Small intestine (tissue), 7 donors: ENCODE measurements at regions not wholly inside any gene's neighbourhood (a gene's known extent, or its start where the extent isn't known, plus 50 kb on each side); places are given as distances from the start of the nearest gene placed in this dataset.

Experiments
- DNase-seq, 2 donors: peaks; one replicate each; pipeline versions ENCODE4 v3.0.0 to v3.0.0-alpha.2; 2013
- FAIRE-seq: peaks from 2 replicates; lab custom pipeline; 2012; peaks lifted over from hg19 to GRCh38; lab: Jason Lieb, UNC
- H3K27ac ChIP-seq, 3 donors: one replicate each; pipeline ENCODE4 v1.5.1; 2013; ENCODE audit warnings: low read length in 2 of 3, mild to moderate bottlenecking in 2 of 3, control low read depth in 1 of 3, inconsistent platforms in 1 of 3, low read depth in 1 of 3, moderate library complexity in 1 of 3
- H3K27me3 ChIP-seq, 3 donors: one replicate each; pipeline ENCODE4 v1.6.1; 2013; ENCODE audit warnings: low read length in 3 of 3, inconsistent platforms in 1 of 3; ENCODE audit not compliant: control insufficient read depth in 3 of 3, insufficient read depth in 3 of 3
- H3K36me3 ChIP-seq, 3 donors: one replicate each; pipeline ENCODE4 v1.6.1; 2013; ENCODE audit warnings: low read length in 3 of 3, inconsistent platforms in 1 of 3, low read depth in 1 of 3, mild to moderate bottlenecking in 1 of 3, moderate library complexity in 1 of 3; ENCODE audit not compliant: control insufficient read depth in 3 of 3, insufficient read depth in 2 of 3
- H3K4me1 ChIP-seq, 3 donors: one replicate each; pipeline ENCODE4 v1.6.1; 2013; ENCODE audit warnings: low read length in 2 of 3, inconsistent platforms in 1 of 3, low read depth in 1 of 3, mild to moderate bottlenecking in 1 of 3, moderate library complexity in 1 of 3; ENCODE audit not compliant: control insufficient read depth in 3 of 3, insufficient read depth in 2 of 3
- H3K4me3 ChIP-seq, 3 donors: one replicate each; pipeline ENCODE4 v1.5.1; 2013; ENCODE audit warnings: low read length in 3 of 3, control low read depth in 1 of 3, inconsistent platforms in 1 of 3, low read depth in 1 of 3, mild to moderate bottlenecking in 1 of 3, moderate library complexity in 1 of 3
- H3K9me3 ChIP-seq, 2 donors: one replicate each; pipeline ENCODE4 v1.6.1; 2013; ENCODE audit warnings: low read depth in 1 of 2, low read length in 1 of 2; ENCODE audit not compliant: control insufficient read depth in 2 of 2, insufficient read depth in 1 of 2
- WGBS, 3 donors: extraction: QIAGEN DNeasy Blood & Tissue Kit; methylation state at CpG; one replicate each; pipeline ENCODE4 v1.1.7; 2013; 5-methylcytosine and 5-hydroxymethylcytosine counted together
- donor health status: healthy with polysubstance abuse.
- donor health status: control.
- donor health status: control.
- donor health status: Bipolar disorder and iron deficiency.
- donor health status: healthy.

- no peak for FAIRE-seq
- no peak for DNase-seq
- H3K36me3 ChIP-seq = no peaks in the 10 kb centered on the region
- no peak overlapping the region for H3K4me3 ChIP-seq
- no peak overlapping the region for H3K27ac ChIP-seq
- no peaks in the 10 kb centered on the region for H3K4me1 ChIP-seq
- WGBS, 3 donors = 72 to 92% (median 91%) methylated on average over 4 of the region's 4 CpGs
- no peaks in the 10 kb centered on the region for H3K9me3 ChIP-seq
- H3K27me3 ChIP-seq = no peaks in the 10 kb centered on the region
Observed at GRCh38 chrX:148337873-148338272, 162.5 kb upstream of the AFF2 start.

DNA sequence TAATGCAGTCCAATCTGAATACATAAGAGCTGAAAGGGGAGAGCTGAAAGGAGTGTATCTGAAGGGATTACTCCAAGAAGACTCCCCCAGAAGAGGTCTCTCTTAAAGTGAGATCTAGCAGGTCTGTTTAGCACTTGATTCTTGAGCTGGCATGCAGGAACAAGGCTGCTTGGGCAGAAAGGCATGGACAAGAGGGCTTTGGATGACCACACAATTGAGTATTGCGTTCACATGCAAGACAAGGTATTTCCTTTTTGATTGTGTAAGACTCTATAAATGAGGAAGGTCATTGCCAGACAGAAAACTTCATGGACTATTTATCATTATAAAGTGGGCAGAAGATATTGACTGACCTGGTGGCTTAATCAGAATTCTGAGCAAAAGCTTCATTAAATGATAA is 145.5 kb upstream of the AFF2 start:
- no peaks in the 10 kb centered on the region for H3K36me3 ChIP-seq
- no peaks in the 10 kb centered on the region for H3K9me3 ChIP-seq
- no peak for DNase-seq
- no peaks in the 10 kb centered on the region for H3K27me3 ChIP-seq
- no peak overlapping the region for H3K27ac ChIP-seq
- no peaks in the 10 kb centered on the region for H3K4me1 ChIP-seq
- FAIRE-seq = no peak
- WGBS, 3 donors = 64 to 74% (median 67%) methylated on average over 1 of the region's 1 CpG
- no peak overlapping the region for H3K4me3 ChIP-seq

- Histone ChIP-seq H3K27me3 (no peaks in the 10 kb centered on the region), H3K4me1 (peaks cover 0 to 3% (median 0%) of the 10 kb centered on the region in 3 donors), H3K27ac (no peak overlapping the region), H3K4me3 (no peak overlapping the region), H3K36me3 (no peaks in the 10 kb centered on the region), H3K9me3 (no peaks in the 10 kb centered on the region)
- DNase-seq (no peak), FAIRE-seq (no peak)
Observed at GRCh38 chrX:148361641-148362040, 138.8 kb upstream of the AFF2 start.

DNA sequence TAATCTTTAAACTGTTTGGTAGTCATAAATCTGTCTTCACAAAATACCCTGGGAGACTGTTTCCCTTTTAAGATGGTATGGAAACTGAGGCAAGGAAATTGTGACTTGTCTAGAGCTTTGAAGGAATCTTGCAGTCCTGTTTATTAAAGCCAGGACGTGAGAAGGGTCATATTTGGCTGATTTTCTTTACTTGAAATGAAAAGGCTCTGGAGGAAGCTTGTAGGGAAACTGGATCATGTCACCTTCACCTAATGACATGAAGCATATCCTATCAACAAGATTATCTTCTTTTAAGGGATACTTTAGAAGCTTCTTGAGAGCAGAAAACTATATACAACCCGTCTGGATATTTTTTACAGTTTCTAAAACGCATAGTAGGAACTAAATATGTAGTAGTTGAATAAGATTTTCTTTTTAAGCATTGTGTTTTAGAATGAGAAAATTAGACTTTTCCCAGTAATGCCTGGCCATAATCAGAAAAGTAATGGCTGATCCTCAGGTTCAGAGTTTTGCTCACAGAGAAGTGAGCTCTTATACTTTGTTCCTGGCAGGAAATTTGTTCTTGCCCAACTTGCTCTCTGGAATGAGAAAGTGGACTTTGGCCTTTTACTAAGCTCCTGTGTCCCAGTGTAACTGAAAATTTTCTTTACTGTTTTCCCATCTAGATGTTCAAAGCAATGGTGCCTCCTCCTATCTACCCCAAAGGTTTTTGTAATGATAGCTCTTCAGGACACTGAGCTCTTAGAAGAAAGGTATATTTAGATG is 136.8 kb upstream of the AFF2 start:
- 48 to 58% (median 54%) methylated on average over 3 of the region's 3 CpGs for WGBS, 3 donors
- DNase-seq = peak; percentile 63 to 68
- H3K27me3 ChIP-seq = no peaks in the 10 kb centered on the region
- H3K9me3 ChIP-seq = no peaks in the 10 kb centered on the region
- no peak overlapping the region for H3K4me3 ChIP-seq
- no peaks in the 10 kb centered on the region for H3K36me3 ChIP-seq
- peaks cover 0 to 3% (median 0%) of the 10 kb centered on the region in 3 donors for H3K4me1 ChIP-seq
- H3K27ac ChIP-seq = peak overlapping the region in 1 of 3 donors; percentile 65
- FAIRE-seq = no peak

DNA sequence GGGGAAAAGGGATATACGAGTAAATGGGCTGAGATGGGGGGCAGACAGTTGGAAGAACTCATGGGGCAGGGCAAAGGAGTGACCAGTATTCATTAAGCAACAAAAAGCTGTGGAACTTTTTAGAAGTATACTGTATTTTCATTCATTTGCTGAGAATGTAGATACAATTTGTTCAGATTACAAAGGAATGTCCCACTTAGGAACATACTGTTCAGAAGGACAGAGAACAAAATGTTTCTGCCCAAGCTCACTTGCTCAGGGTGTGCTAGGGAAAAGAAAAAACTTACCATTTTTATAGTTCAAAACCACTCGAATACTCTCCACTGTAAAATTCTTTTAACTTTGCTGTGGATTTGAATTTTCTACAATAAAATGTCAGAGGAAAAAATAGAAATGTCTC is 135.2 kb upstream of the AFF2 start:
- H3K4me1 ChIP-seq = peaks cover 0 to 3% (median 0%) of the 10 kb centered on the region in 3 donors
- H3K36me3 ChIP-seq = no peaks in the 10 kb centered on the region
- FAIRE-seq (no peak), DNase-seq (no peak)
- H3K9me3 ChIP-seq = no peaks in the 10 kb centered on the region
- no peaks in the 10 kb centered on the region for H3K27me3 ChIP-seq
- no peak overlapping the region for H3K27ac ChIP-seq
- no peak overlapping the region for H3K4me3 ChIP-seq
- 59 to 85% (median 72%) methylated on average over 2 of the region's 2 CpGs for WGBS, 3 donors

DNA sequence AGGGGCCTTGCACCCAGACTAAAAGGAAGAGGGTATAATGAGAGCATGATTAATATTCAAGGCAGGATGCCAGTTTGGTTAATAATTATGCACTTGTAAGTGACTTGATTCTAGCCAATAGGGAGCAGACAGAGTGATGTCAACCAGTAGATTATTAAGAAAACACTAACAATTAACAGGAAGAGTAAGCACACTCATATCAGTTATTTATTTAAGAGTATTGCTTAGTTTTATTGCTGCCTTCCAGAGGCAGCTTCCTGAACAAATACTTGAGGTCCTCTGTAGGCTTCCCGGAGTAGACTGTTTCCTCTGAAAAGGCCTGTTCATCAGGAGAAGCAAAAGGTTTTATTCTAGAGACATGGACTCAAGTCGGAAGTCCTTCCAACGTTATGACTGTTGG is 129.1 kb upstream of the AFF2 start:
- FAIRE-seq (no peak), DNase-seq (peak; percentile 58 to 75)
- peak overlapping the region in 1 of 3 donors; percentile 20 for H3K4me3 ChIP-seq
- no peaks in the 10 kb centered on the region for H3K9me3 ChIP-seq
- peaks cover 0 to 3% (median 0%) of the 10 kb centered on the region in 3 donors for H3K4me1 ChIP-seq
- H3K27me3 ChIP-seq = no peaks in the 10 kb centered on the region
- 21 to 64% (median 42%) methylated on average over 3 of the region's 3 CpGs for WGBS, 3 donors
- H3K27ac ChIP-seq = peak overlapping the region; percentile 29 to 83 (median 29)
- H3K36me3 ChIP-seq = no peaks in the 10 kb centered on the region

DNA sequence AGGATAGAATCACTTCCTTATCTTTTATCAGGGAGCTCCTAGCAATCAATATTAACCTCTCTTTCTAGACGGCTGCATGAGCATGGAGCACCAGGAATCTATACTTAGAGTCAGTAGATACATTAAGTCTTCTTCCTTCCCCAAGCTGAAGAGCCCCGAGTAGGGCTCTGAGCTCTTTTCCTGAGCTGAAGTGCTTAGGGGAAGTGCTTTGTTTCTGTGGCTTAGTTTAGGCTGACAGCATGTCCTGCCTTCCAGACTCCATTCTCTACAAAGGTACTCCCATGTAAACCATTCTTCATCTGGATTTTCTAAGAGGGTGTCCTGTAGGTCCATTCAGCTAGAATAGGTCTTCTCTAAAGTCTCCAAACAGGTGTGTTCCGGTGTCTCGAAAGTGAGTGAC is 127.5 kb upstream of the AFF2 start:
- FAIRE-seq = no peak
- DNase-seq = no peak
- Histone ChIP-seq H3K4me3 (no peak overlapping the region), H3K27me3 (no peaks in the 10 kb centered on the region), H3K36me3 (no peaks in the 10 kb centered on the region), H3K4me1 (peaks cover 0 to 3% (median 0%) of the 10 kb centered on the region in 3 donors), H3K9me3 (no peaks in the 10 kb centered on the region), H3K27ac (no peak overlapping the region)
- 52 to 63% (median 56%) methylated on average over 4 of the region's 4 CpGs for WGBS, 3 donors

GRCh38 chrX:148376342-148376741 is 124.1 kb upstream of the AFF2 start:
- H3K36me3 ChIP-seq = no peaks in the 10 kb centered on the region
- H3K9me3 ChIP-seq = no peaks in the 10 kb centered on the region
- H3K4me1 ChIP-seq = peaks cover 0 to 2% (median 0%) of the 10 kb centered on the region in 3 donors
- DNase-seq (no peak), FAIRE-seq (no peak)
- no peak overlapping the region for H3K27ac ChIP-seq
- no peaks in the 10 kb centered on the region for H3K27me3 ChIP-seq
- 97 to 100% (median 99%) methylated on average over 3 of the region's 3 CpGs for WGBS, 3 donors
- H3K4me3 ChIP-seq = no peak overlapping the region

- Histone ChIP-seq H3K27me3 (no peaks in the 10 kb centered on the region), H3K36me3 (no peaks in the 10 kb centered on the region), H3K4me1 (peaks cover 0 to 4% (median 0%) of the 10 kb centered on the region in 3 donors), H3K27ac (no peak overlapping the region), H3K4me3 (no peak overlapping the region), H3K9me3 (no peaks in the 10 kb centered on the region)
- DNase-seq (peak in 1 of 2 donors; percentile 5), FAIRE-seq (no peak)
- 66 to 80% (median 79%) methylated on average over 3 of the region's 3 CpGs for WGBS, 3 donors
Observed at GRCh38 chrX:148380107-148380506, 120.3 kb upstream of the AFF2 start.
